HuH-7.5 (cell line): ENCODE measurements at regions not wholly inside any gene's neighbourhood (a gene's known extent, or its start where the extent isn't known, plus 50 kb on each side); places are given as distances from the start of the nearest gene placed in this dataset.
"Not testable (repeated sequence)": the region's sequence is repeated elsewhere in the genome, so short reads cannot be mapped to it uniquely, and the experiment has no call there.

ENCODE experiments used
- DNase-seq: peaks from one replicate; pipeline ENCODE4 v3.0.0; 2011; ENCODE audit warnings: low spot score

DNA sequence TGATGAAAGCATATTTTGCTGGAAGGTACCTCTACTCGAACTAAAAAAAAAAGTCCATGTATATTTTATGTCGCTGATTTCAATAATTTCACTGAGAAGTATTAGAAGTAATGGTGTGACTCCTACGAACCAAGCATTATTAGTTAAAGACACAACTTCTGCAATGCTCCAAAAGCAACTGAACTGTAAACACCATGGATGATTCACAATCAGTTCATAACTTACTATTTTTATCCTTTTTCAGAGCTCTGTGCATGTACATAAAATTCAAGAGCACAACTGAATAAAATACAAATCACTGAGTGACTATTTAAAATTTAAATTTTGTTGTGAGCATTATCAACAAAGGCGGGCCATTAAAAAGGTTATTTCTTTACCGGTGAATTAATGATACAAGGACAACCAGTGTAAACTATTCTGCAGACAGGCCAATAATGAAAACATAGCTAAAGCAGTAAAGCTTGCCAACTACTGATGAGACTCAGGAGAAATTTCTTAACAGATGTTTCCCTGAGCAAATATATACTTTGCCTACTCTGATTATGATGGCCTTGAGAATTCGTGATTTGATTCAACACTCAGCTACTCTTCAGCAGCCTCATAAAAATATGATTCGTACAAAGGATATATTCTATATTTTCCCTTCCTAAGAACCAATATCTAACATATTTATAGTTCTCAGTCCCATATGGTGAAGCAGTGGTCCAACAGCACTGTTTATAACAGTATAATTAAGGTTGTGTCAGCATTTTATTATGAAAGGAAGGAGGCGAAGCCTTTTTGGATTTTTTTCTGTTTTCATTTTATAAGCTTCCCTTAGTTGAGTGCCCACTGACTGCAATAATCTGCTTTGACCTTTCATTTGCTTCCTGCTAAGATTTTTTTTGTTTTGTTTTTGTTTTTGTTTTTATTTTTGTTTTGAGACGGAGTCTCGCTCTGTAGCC lies 62.8 kb upstream of the NEIL3 start:
- DNase-seq = no peak

DNA sequence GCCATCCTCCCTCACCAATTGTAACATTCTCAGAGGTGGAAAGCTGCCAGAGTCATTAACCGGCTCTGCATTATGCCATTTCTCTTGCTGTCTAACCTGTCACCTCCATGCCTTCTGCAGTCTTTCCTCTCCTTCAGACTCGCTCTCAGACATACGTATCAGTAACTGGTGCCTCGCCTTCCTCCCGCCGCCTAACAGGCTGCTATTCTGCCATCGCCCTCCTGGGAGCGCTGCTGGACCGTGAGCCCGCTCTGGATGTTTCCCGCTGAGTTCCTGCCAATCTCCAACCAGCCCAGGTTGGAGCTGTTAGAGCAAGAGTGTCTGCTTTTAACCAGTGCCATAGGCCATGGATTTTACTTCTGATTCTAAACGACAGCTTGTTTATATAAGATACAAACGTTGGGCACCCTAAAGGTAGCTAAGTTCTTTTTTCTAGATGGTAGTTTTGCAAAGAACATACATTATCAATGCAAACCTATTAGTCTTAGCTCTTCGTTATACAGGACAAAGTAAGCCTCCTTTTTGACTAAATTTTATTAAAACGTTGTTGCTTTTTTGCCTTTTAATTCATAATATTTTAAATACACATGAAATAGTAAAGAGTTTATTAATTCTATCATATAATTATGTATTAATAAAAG lies 59.5 kb upstream of the NEIL3 start:
- peak; percentile 29 for DNase-seq

DNA sequence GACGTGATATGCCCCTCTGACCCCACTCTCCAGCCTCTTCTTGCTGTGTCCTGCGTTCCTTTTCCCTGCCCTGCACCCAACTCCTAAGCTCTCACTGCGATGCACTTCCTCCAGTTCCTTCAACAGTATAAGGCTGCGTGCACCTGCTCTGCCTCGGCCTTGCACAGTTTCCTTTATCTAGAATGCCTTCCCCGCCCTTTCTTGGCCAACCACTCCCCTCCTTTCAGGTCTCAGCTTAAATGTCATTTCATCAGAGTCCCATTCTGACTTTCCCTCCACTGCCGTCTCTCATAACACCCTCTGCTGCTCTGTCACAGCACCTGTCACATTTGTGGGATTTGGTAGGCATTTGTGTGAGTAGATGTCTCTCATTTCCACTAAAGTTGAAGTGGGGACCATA lies 58.4 kb upstream of the NEIL3 start:
- no peak for DNase-seq

DNA sequence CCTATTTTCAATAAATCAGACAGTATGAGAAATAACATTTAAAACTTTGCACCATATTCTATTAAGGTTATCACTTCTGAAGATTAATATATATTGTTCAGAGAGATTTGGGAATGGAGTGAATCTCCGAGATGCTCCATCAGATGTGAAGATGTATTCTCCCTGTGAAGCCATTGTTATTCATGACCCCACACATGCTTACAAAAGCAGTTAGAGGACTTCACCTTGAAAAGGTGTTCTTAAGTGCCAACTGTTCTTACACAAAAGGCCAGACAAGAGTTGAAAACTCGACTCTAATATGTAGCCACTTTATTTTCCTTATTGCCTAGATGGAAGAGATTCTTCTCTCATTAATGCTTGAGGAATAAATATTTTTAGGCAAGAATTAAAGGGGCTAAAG lies 54.3 kb upstream of the NEIL3 start:
- no peak for DNase-seq

DNA sequence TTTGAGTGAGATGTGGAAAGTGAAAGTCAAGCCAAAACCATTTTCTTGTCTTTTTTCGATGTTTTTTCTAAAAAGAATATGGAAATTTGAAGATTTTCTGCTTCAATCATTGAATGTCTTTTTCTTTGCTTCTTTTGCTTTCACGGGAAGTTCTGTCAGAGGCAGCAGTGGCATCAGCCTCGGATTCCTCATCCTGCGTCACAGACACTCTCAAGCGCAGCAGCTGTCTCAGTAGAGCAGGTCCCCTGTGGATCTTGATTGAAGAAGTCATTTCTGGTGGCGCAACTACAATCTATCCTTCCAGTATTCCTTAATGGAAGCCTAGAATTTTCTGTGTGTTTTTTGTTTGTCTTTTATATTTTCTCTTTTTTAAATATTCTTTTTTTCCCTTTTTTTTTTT lies 52.7 kb upstream of the NEIL3 start:
- no peak for DNase-seq

DNA sequence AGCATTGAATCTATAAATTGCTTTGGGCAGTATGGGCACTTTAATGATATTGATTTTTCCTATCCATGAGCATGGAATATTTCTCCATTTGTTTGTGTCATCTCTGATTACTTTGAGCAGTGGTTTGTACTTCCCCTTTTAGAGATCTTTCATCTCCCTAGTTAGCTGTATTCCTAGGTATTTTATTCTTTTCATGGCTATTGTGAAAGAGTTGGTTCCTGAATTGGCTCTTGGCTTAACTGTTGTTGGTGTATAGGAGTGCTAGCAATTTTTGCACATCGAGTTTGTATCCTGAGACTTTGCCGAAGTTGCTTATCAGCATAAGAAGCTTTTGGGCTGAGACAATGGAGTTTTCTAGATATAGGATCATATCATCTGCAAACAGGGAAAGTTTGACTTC lies 50.2 kb upstream of the NEIL3 start:
- DNase-seq = not testable (repeated sequence)
